CD4-positive, alpha-beta T cell treated with Interferon gamma for 1 hour (primary cell): ENCODE measurements at regions not wholly inside any gene's neighbourhood (a gene's known extent, or its start where the extent isn't known, plus 50 kb on each side); places are given as distances from the start of the nearest gene placed in this dataset.

Source experiments
- DNase-seq: peaks from one replicate; pipeline ENCODE4 v3.0.0-alpha.2; 2020

GRCh38 chr1:29975036-29975694, 738.8 kb downstream of the PTPRU start:
- no peak for DNase-seq

- no peak for DNase-seq
Observed at GRCh38 chr1:29974316-29974724, 738.0 kb downstream of the PTPRU start.

GRCh38 chr1:29973406-29973805, 737.1 kb downstream of the PTPRU start:
- no peak for DNase-seq

- DNase-seq: no peak
Observed at GRCh38 chr1:29972421-29973053, 736.2 kb downstream of the PTPRU start.

- no peak for DNase-seq
Observed at GRCh38 chr1:29971703-29972102, 735.4 kb downstream of the PTPRU start.

- no peak for DNase-seq
Observed at GRCh38 chr1:29970747-29971325, 734.5 kb downstream of the PTPRU start.

GRCh38 chr1:29969576-29969975, 733.3 kb downstream of the PTPRU start:
- DNase-seq: no peak

- no peak for DNase-seq
Observed at GRCh38 chr1:29967261-29967660, 730.9 kb downstream of the PTPRU start.

GRCh38 chr1:29966526-29967045, 730.3 kb downstream of the PTPRU start:
- DNase-seq: no peak

GRCh38 chr1:29964718-29965533, 728.6 kb downstream of the PTPRU start:
- DNase-seq: no peak

GRCh38 chr1:29963946-29964345, 727.6 kb downstream of the PTPRU start:
- no peak for DNase-seq

- no peak for DNase-seq
Observed at GRCh38 chr1:29962831-29963247, 726.5 kb downstream of the PTPRU start.

- no peak for DNase-seq
Observed at GRCh38 chr1:29962336-29962735, 726.0 kb downstream of the PTPRU start.

- no peak for DNase-seq
Observed at GRCh38 chr1:29961293-29962059, 725.2 kb downstream of the PTPRU start.

- no peak for DNase-seq
Observed at GRCh38 chr1:29960876-29961275, 724.6 kb downstream of the PTPRU start.

GRCh38 chr1:29960156-29960755, 723.9 kb downstream of the PTPRU start:
- no peak for DNase-seq

- DNase-seq: no peak
Observed at GRCh38 chr1:29959356-29959755, 723.0 kb downstream of the PTPRU start.

- DNase-seq: no peak
Observed at GRCh38 chr1:29958271-29958670, 721.9 kb downstream of the PTPRU start.

GRCh38 chr1:29956349-29957030, 720.2 kb downstream of the PTPRU start:
- no peak for DNase-seq

GRCh38 chr1:29954591-29954990, 718.3 kb downstream of the PTPRU start:
- DNase-seq: no peak

GRCh38 chr1:29953961-29954360, 717.6 kb downstream of the PTPRU start:
- no peak for DNase-seq
